DMS114 treated with DMSO at 0.1 percent for 48 hours (cell line): ENCODE measurements at regions not wholly inside any gene's neighbourhood (a gene's known extent, or its start where the extent isn't known, plus 50 kb on each side); places are given as distances from the start of the nearest gene placed in this dataset.

Experiments
- DNase-seq: peaks from one replicate; lab custom pipeline; 2025; ENCODE audit not compliant: unreplicated experiment; lab: John Stamatoyannopoulos, UW

GRCh38 chr12:22981711-22982110 is 356.7 kb downstream of the ETNK1 start:
- DNase-seq = no peak

- DNase-seq = no peak
Observed at GRCh38 chr12:22982635-22983034, 357.7 kb downstream of the ETNK1 start.

- DNase-seq = no peak
Observed at GRCh38 chr12:22986997-22987396, 362.0 kb downstream of the ETNK1 start.

- no peak for DNase-seq
Observed at GRCh38 chr12:22990501-22990900, 365.5 kb downstream of the ETNK1 start.

- no peak for DNase-seq
Observed at GRCh38 chr12:22991250-22991844, 366.4 kb downstream of the ETNK1 start.

- DNase-seq = no peak
Observed at GRCh38 chr12:22993609-22994315, 368.8 kb downstream of the ETNK1 start.

- no peak for DNase-seq
Observed at GRCh38 chr12:22994316-22994675, 369.3 kb downstream of the ETNK1 start.

- no peak for DNase-seq
Observed at GRCh38 chr12:23001487-23001886, 376.5 kb downstream of the ETNK1 start.

- DNase-seq = no peak
Observed at GRCh38 chr12:23002381-23002780, 377.4 kb downstream of the ETNK1 start.

- no peak for DNase-seq
Observed at GRCh38 chr12:23004473-23005020, 379.6 kb downstream of the ETNK1 start.

- no peak for DNase-seq
Observed at GRCh38 chr12:23005387-23005786, 380.4 kb downstream of the ETNK1 start.

- no peak for DNase-seq
Observed at GRCh38 chr12:23006413-23006812, 381.4 kb downstream of the ETNK1 start.

GRCh38 chr12:23008623-23009022 is 383.7 kb downstream of the ETNK1 start:
- DNase-seq = no peak

GRCh38 chr12:23014749-23015148 is 389.8 kb downstream of the ETNK1 start:
- no peak for DNase-seq

GRCh38 chr12:23025372-23026016 is 400.5 kb downstream of the ETNK1 start:
- DNase-seq = no peak

- DNase-seq = no peak
Observed at GRCh38 chr12:23028158-23028802, 403.3 kb downstream of the ETNK1 start.

- no peak for DNase-seq
Observed at GRCh38 chr12:23029185-23029584, 404.2 kb downstream of the ETNK1 start.

- no peak for DNase-seq
Observed at GRCh38 chr12:23039834-23040233, 414.9 kb downstream of the ETNK1 start.

- no peak for DNase-seq
Observed at GRCh38 chr12:23041774-23042173, 416.8 kb downstream of the ETNK1 start.

GRCh38 chr12:23043646-23044045 is 418.7 kb downstream of the ETNK1 start:
- DNase-seq = no peak

- DNase-seq = no peak
Observed at GRCh38 chr12:23049180-23049579, 424.2 kb downstream of the ETNK1 start.

- no peak for DNase-seq
Observed at GRCh38 chr12:23055004-23055403, 430.0 kb downstream of the ETNK1 start.
